ENCODE measurements at regions not wholly inside any gene's neighbourhood (a gene's known extent, or its start where the extent isn't known, plus 50 kb on each side); places are given as distances from the start of the nearest gene placed in this dataset.
"Not testable (repeated sequence)": the region's sequence is repeated elsewhere in the genome, so short reads cannot be mapped to it uniquely, and the experiment has no call there.

GRCh38 chr3:25895443-25895842 lies 105.6 kb downstream of the OXSM start:
- no peak for DNase-seq (ENCODE audit: low read depth in 3 of 3)

DNA sequence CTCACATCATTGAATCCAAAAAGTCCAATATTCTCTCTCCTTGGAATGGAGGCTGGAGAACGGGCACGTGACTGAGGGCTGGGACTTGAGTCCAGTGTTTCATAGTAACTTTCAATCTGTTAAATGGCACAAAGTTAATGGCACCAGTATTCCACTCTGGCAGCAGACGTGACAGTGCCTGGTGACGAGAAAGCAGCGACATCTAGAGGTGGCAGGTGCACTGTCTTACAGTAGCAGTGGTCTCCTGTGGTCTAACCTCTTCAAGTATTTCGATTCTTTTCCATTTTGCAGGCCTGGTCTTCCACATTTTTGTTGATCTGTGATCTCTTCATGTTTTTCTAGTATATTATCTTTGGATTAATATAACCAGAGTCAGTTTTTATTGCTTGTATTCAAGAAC lies 107.1 kb downstream of the OXSM start:
- no peak for DNase-seq (ENCODE audit: low read depth in 3 of 3)

DNA sequence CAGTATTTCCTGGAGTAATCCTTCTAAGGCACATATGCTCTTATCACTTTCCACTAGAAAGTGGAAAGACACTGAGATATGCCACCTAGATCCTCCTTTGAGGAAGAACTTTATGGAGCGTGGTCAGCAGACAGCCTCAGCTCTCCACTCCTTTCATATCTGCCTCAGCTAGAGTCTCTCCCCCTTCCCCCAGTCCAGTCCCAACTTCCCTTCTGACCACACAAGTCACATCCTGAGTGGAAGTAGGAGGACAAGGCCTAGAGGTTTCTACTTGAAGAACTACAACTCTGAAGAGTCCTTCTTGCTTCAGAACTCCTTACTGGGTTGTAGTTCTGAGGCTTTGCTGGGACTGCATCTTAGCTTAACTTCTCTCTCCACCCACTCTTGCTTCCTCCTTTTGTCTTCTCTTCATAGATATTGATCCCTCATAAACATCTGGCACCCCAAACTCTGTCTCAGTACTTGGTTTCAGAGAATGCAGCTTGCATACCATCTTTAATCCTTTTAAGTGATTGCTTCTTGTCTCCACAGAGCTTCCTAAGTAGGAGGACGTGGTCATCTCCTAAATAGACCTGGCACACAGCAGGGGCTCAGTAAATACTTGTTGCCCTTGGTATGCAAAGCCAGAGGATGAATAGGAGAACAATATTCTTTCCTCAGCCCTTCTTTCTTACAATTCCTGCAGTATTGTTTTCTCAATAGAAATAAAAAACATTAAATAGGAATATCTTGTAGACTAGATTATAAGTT lies 109.6 kb downstream of the OXSM start:
- DNase-seq (ENCODE audit: low read depth in 3 of 3): no peak

DNA sequence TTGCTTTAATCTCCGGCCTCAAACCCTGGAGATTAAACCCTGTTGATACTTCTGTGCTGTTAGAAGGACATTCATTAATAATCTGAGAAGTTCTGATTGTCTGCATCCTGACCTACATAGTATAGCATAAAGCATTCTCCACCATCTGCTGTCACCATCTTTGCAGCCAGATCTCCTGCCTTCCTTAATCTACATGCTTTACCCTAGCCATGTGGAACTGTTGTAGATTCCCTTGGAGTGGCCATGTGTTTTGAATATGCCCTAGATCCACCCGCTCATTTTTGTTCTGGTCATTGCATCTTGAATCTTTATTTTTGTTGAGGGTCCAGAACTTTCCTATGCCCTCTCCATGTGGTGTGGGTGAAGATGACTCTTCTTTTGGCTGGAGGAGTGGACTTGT lies 110.3 kb downstream of the OXSM start:
- no peak for DNase-seq (ENCODE audit: low read depth in 3 of 3)

- no peak for DNase-seq (ENCODE audit: low read depth in 3 of 3)
These were observed 111.9 kb downstream of the OXSM start for GRCh38 chr3:25901796-25902195.

DNA sequence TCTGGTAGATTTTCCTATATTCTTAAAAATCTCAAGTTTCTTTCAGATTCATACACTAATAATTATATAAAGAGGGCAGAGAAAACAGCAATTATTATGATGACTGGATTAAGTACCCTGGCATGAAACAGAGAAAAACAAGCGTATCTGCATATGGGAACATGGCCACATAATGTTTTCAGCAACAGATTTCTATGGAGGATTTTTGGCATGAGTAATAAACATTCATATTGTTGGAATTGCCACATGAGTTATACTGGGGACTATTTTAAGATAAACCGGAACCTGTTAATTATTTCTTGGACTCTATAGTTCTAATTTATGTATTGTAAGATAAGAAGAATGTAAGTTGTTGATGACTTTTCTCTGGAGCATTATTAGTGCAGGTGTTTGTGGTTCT lies 112.7 kb downstream of the OXSM start:
- no peak for DNase-seq (ENCODE audit: low read depth in 3 of 3)

DNA sequence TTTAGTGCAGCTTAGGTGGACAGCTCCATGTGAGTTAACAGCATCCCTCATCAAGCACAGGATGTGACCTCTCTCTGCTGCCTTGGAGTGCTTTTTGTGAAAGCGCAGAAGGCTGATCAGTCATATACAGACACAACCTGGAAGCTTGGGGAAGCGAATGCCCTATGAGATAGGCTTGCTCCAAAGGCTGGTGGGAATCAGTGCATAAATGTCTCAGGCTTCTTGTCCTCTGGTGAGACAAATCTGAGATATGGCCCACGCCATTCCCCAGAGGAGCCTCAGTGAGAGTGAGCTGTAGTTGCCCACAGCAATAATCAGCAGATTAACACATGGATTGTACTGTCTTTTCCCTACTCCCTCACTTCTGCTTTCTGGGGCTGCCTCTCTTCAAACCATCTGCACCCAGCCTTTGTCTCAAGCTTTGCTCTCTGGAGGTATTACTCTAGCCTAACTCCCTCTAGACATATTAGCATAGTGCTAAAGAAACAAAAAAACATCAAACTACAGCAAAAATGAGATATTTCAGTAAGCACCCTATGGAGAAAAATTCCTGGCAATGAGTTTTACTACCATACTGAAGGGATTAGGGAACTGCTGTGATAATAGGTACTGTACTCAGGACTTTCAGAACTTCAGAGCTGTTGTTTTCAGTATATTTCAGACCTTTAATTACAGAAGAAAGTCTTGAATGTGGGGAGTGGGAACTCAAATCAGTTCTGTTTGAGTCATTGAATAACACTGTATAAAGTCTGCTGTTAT lies 113.7 kb downstream of the OXSM start:
- DNase-seq (ENCODE audit: low read depth in 3 of 3): no peak

DNA sequence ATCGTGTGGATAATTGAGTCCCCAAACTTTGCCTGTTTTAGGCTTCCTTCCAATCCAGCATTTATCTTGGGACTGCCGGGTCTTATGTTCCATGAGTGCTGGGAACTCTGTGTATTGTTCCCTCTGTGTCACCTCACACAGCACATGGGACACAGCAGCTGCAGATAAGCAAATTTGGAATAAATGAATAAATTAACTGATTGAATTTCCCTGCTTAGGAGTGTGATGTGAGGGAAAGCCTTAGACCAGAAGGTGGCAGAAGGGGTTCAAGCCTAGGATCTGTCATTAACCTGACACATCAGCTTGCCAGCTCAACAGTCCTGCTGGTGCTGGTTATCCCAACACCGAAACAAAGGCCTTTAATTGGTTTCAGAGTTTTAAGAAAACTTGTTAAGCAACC lies 114.3 kb downstream of the OXSM start:
- DNase-seq (ENCODE audit: low read depth in 3 of 3): no peak

DNA sequence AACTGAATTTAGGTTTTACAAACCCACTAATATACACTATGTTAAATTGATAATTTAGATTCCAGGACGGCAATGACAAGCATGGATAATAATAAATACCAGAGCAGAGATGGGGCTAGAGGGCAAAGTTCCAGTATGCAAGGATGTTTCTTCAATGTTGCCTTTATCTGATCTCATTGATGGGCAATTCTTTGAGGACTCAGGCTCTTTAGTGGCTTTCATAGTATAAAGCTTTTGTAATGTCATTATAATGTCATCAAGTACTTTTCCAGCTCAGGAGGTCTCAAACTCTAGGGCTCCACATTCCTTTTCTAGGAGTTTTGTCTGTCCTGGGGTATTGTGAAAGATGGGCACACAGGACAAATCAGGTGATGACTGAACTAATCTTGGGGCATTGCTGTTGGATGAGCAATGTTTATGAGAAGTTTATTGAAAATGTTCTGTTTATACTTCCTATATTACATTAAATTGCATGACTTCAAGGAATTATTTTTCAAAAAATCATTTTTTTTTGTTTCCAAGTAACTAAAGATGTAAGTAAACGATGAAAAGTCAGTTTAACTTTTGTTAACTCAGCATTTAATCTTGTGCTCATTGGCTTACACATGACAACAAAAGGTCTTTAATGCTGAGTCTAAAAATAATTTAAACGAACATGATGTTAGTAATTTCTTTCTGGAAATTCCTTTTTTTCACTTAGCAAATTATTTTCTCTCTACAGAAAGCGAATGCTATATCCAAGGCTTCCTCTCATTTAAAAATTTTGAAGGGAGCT lies 116.4 kb downstream of the OXSM start:
- DNase-seq (ENCODE audit: low read depth in 3 of 3): no peak

DNA sequence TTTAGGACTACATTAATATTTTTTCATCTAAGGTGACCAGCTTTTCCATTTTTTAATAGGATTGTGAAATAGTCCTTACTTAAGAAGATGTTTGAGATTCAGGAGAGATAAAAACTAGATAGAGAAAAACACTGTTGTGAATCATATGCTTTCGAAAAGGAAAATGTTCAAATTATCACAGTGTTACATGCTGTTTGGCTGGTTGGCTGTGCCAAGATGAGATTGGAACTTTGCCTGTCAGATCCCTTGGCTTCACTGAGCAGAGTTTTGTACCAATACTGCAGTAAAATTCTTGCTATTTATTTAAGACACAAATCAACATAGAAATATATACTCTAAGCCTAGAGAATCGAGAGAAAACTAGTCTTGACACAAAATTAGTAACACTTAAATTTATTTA lies 117.2 kb downstream of the OXSM start:
- no peak for DNase-seq (ENCODE audit: low read depth in 3 of 3)

DNA sequence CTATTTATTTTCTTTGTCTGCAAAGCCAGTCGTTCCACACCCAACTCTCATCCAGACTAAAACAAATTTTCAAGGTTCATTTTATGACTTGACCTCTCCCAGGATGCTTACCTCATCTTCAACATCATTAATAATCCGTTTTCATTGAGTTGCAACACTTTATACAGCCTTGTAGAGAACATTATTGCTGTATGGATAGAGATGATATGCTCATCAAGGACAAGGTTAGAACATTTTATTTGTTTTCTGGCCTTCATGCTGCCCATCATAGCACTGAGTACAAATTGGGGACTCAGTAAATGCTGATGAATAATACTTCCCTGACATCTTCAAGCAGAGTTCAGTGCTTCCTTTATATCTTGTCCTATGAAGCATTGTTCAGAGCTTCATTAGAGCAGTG lies 120.2 kb downstream of the OXSM start:
- no peak for DNase-seq (ENCODE audit: low read depth in 3 of 3)

DNA sequence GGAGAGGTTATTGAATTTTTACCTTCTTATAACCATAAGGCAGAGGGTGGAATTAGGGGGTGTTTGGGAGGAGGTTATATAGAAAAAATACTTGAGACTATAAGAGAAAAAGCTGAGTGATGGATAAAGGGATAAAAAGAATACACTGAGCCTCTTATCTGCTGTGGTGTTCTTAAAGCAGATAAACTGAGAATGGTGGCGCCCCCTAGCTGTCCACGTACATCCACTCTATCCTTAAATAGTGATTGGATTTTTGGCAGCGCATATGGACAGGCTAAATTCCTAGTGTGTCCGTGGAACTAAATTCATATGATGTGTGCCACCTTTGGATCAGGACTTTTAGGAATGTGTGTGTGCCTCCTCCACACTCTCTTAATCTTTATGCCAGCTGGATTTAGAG lies 121.1 kb downstream of the OXSM start:
- DNase-seq (ENCODE audit: low read depth in 3 of 3): peak in 1 of 3 experiments; percentile 22

DNA sequence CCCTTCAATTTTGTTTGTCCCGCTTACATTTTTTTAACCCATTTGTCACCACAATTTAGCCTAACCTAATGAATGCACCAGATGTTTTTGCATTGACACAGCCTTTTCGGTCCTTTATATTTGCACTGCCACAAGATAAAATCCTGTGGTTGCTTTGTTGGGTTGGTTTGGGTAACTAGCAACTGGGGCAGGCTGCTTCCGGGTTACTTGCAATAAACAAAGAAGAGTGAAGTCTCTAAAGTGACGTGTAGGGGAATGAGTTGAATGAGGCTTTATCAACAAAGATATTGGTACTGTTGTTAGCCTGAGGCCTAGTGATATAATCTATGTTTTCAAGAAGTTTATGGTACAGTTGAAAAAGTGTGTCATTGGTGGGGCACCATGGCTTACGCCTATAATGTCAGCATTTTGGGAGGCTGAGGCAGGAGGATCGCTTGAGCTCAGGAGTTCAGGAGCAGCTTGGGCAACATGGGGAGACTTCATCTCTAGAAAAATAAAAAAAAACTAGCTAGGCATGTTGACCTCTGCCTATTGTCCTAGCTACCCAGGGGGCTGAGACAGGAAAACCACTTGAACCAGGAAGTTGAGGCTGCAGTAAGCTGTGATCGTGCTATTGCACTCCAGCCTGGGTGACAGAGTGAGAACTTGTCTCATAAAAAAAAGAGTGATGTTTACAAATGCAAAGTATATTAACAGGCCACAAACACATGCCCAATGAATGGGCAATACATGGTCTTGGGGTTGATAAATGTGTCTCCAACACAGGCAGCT lies 121.8 kb downstream of the OXSM start:
- peak in 1 of 3 experiments; percentile 3 for DNase-seq (ENCODE audit: low read depth in 3 of 3)

- no peak for DNase-seq (ENCODE audit: low read depth in 3 of 3)
These were observed 123.3 kb downstream of the OXSM start for GRCh38 chr3:25913179-25913578.

DNA sequence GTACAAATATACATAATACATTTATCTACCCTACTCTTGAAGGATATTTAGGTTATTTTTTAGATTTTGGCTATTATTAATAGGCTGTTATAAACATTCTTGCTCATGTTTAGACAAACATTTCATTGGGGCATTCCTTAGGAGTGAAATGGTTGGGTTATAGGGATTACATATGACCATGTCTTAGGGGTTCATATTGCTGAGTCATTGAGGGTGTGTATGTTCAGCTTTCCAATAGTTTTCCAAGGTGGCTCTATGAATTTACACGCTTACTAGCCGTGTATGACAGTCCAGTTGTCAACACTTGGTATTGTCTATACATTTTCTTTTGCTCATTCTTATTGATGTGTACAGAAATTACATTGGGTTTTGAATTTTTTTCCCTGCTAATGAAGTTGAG lies 125.8 kb downstream of the OXSM start:
- DNase-seq (ENCODE audit: low read depth in 3 of 3): no peak

DNA sequence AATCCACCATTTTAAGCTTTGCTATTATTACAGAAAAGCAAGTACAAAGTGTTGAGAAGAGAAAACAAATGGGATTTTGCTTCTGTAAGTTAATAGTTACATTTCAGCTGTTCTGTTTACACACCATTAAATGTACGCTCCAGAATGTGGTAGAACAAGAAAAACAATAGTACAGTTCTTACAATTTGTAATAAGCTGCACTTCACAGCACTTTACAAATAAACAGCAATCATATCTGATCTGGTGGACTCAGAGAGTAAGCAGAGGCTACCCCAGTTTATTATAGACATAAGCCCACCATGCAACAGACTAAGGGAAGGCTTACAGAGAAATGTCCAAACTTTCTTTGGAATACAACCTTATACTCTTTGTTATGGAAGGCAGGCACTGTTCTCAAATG lies 126.4 kb downstream of the OXSM start:
- DNase-seq (ENCODE audit: low read depth in 3 of 3): no peak

- DNase-seq (ENCODE audit: low read depth in 3 of 3): not testable (repeated sequence)
These were observed 142.1 kb downstream of the OXSM start for GRCh38 chr3:25931967-25932366.

GRCh38 chr3:25938566-25939325 lies 148.9 kb downstream of the OXSM start:
- DNase-seq (ENCODE audit: low read depth in 3 of 3): no peak

- no peak for DNase-seq (ENCODE audit: low read depth in 3 of 3)
These were observed 151.0 kb downstream of the OXSM start for GRCh38 chr3:25940935-25941334.

DNA sequence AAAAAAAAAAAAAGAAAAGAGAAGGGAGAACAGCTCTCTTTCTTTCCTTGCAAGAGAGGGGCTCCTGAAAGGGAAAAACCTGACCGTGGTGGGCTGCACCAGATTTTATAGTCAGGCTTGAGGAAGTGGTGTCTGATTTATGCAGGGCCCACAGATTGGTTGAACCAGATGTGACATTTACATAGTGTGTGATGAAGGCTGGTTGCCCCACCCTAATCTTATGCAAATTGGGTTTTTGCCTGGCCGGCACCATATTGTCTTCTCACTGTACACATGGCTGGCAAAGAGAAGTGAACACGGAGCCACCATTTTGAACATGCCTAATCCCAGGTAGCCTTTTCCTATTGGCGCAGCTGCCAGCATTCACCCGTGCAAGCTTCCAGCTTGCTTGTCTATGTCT lies 154.4 kb downstream of the OXSM start:
- DNase-seq (ENCODE audit: low read depth in 3 of 3): no peak

GRCh38 chr3:25945366-25945765 lies 155.5 kb downstream of the OXSM start:
- DNase-seq (ENCODE audit: low read depth in 3 of 3): no peak
